H1 (cell line): ENCODE measurements at regions not wholly inside any gene's neighbourhood (a gene's known extent, or its start where the extent isn't known, plus 50 kb on each side); places are given as distances from the start of the nearest gene placed in this dataset.

Experiments used
- CTCF ChIA-PET: fragments of 300-600 bp; sonication (Branson Sonifier 250); formaldehyde crosslinking; loops from one replicate; lab custom pipeline; 2021; ENCODE audit not compliant: partially characterized antibody; lab: Charles Lee
- POLR2A ChIA-PET: fragments of 300-600 bp; sonication (Branson Sonifier 250); formaldehyde crosslinking; loops from one replicate; lab custom pipeline; 2021; ENCODE audit warnings: inconsistent platforms; ENCODE audit not compliant: partially characterized antibody; lab: Charles Lee
- DNase-seq, 2 experiments: peaks; one replicate each; pipeline versions ENCODE4 v3.0.0 to v3.0.0-alpha.2; 2010 to 2022; ENCODE audit warnings: low spot score in 2 of 2, low read depth in 1 of 2, mixed read lengths in 1 of 2
- FAIRE-seq: peaks from 2 replicates; lab custom pipeline; 2011; peaks lifted over from hg19 to GRCh38; lab: Jason Lieb, UNC
- H2AFZ ChIP-seq: 2 replicates; pipeline ENCODE4 v1.8.1; 2012; ENCODE audit warnings: low read length, inconsistent platforms
- H2AK5ac ChIP-seq: 2 replicates; pipeline ENCODE4 v1.6.1; 2013; ENCODE audit warnings: low read depth, low read length
- H2BK120ac ChIP-seq: replicated peaks from 2 replicates; pipeline ENCODE3; 2013; ENCODE audit warnings: low read depth, low read length, inconsistent platforms
- H2BK12ac ChIP-seq: 2 replicates; pipeline ENCODE4 v1.6.1; 2013; ENCODE audit warnings: low read depth, low read length
- H2BK15ac ChIP-seq: 2 replicates; pipeline ENCODE4 v1.6.1; 2013; ENCODE audit warnings: low read length
- H2BK20ac ChIP-seq: 2 replicates; pipeline ENCODE4 v1.6.1; 2013; ENCODE audit warnings: low read length
- H2BK5ac ChIP-seq: 2 replicates; pipeline ENCODE4 v1.6.1; 2013; ENCODE audit warnings: low read depth, low read length
- H3K14ac ChIP-seq: 2 replicates; pipeline ENCODE4 v1.6.1; 2013; ENCODE audit warnings: inconsistent platforms; ENCODE audit not compliant: insufficient read length
- H3K18ac ChIP-seq: 2 replicates; pipeline ENCODE4 v1.6.1; 2013; ENCODE audit warnings: low read length; ENCODE audit errors: extremely low read depth
- H3K23ac ChIP-seq: 2 replicates; pipeline ENCODE4 v1.6.1; 2013; ENCODE audit warnings: inconsistent platforms; ENCODE audit not compliant: insufficient read length
- H3K23me2 ChIP-seq: 2 replicates; pipeline ENCODE4 v1.6.1; 2013; ENCODE audit warnings: low read depth, low read length
- H3K27ac ChIP-seq: 2 replicates; pipeline ENCODE4 v1.6.1; 2011; ENCODE audit warnings: low read depth, low read length, inconsistent platforms
- H3K27me3 ChIP-seq, 4 experiments: replicated peaks in 1 of 4; 1 replicate in 1 of 4; 2 replicates in 3 of 4; pipeline versions ENCODE4 v1.6.1 to v1.8.1; 2011 to 2013; ENCODE audit warnings: low read length in 3 of 4, mild to moderate bottlenecking in 3 of 4, inconsistent platforms in 2 of 4, mixed read lengths in 2 of 4, moderate library complexity in 1 of 4; ENCODE audit not compliant: control insufficient read depth in 3 of 4, insufficient read depth in 3 of 4; ENCODE audit errors: extremely low read depth in 1 of 4
- H3K36me3 ChIP-seq, 4 experiments: 2 replicates each; pipeline versions ENCODE4 v1.6.1 to v1.8.1; 2011 to 2013; ENCODE audit warnings: mild to moderate bottlenecking in 4 of 4, low read length in 3 of 4, moderate library complexity in 2 of 4, control low read depth in 1 of 4, inconsistent platforms in 1 of 4; ENCODE audit not compliant: insufficient read depth in 4 of 4, control insufficient read depth in 2 of 4
- H3K4ac ChIP-seq: replicated peaks from 2 replicates; pipeline ENCODE3; 2013; ENCODE audit warnings: low read length, low read depth, mixed read lengths, inconsistent platforms; ENCODE audit not compliant: insufficient read length
- H3K4me1 ChIP-seq, 4 experiments: replicated peaks in 1 of 4; 1 replicate in 1 of 4; 2 replicates in 3 of 4; pipeline versions ENCODE4 v1.6.1 to v1.8.1; 2011 to 2013; ENCODE audit warnings: low read length in 3 of 4, inconsistent platforms in 2 of 4, mixed read lengths in 1 of 4; ENCODE audit not compliant: insufficient read depth in 4 of 4, control insufficient read depth in 3 of 4
- H3K4me2 ChIP-seq, 2 experiments: 2 replicates each; pipeline versions ENCODE4 v1.6.1 to v1.8.1; 2011 to 2013; ENCODE audit warnings: low read depth in 2 of 2, low read length in 2 of 2, control low read depth in 1 of 2, inconsistent platforms in 1 of 2, mild to moderate bottlenecking in 1 of 2; ENCODE audit not compliant: insufficient read depth in 1 of 2
- H3K4me3 ChIP-seq, 4 experiments: fragments of 200-600, 300-600 bp in 1 of 4; sonication (generic), shearing (Covaris generic), sonication (Bioruptor Twin) in 1 of 4; 2 replicates each; pipeline versions ENCODE4 v1.5.1 to v1.8.1; 2011 to 2016; ENCODE audit warnings: low read length in 4 of 4, low read depth in 3 of 4, control low read depth in 2 of 4, inconsistent platforms in 2 of 4, mild to moderate bottlenecking in 2 of 4, mixed read lengths in 1 of 4, moderate library complexity in 1 of 4; ENCODE audit not compliant: insufficient read depth in 2 of 4; ENCODE audit errors: extremely low read depth in 1 of 4
- H3K56ac ChIP-seq: replicated peaks from 2 replicates; pipeline ENCODE3; 2013; ENCODE audit warnings: low read depth, mild to moderate bottlenecking, mixed read lengths, low read length, inconsistent platforms; ENCODE audit not compliant: insufficient read length
- H3K79me1 ChIP-seq: 2 replicates; pipeline ENCODE4 v1.6.1; 2013; ENCODE audit warnings: low read depth, low read length, control low read depth
- H3K79me2 ChIP-seq, 2 experiments: 2 replicates each; pipeline versions ENCODE4 v1.6.1 to v1.8.1; 2012 to 2013; ENCODE audit warnings: low read length in 2 of 2, mild to moderate bottlenecking in 2 of 2, inconsistent platforms in 1 of 2; ENCODE audit not compliant: insufficient read depth in 2 of 2, control insufficient read depth in 1 of 2
- H3K9ac ChIP-seq, 4 experiments: replicated peaks in 1 of 4; 1 replicate in 1 of 4; 2 replicates in 3 of 4; pipeline versions ENCODE4 v1.6.1 to v1.8.1; 2011 to 2013; ENCODE audit warnings: low read depth in 3 of 4, low read length in 3 of 4, control low read depth in 2 of 4, mild to moderate bottlenecking in 2 of 4, moderate library complexity in 2 of 4, inconsistent platforms in 1 of 4; ENCODE audit errors: extremely low read depth in 1 of 4
- H3K9me3 ChIP-seq, 2 experiments: 2 replicates each; pipeline versions ENCODE4 v1.6.1 to v1.8.1; 2012 to 2013; ENCODE audit warnings: mild to moderate bottlenecking in 2 of 2, moderate library complexity in 2 of 2, control low read depth in 1 of 2, inconsistent platforms in 1 of 2, low read depth in 1 of 2, low read length in 1 of 2, mixed read lengths in 1 of 2; ENCODE audit not compliant: insufficient read depth in 2 of 2
- H4K20me1 ChIP-seq, 2 experiments: replicated peaks in 1 of 2; 2 replicates each; pipeline versions ENCODE3 to v1.8.1; 2011 to 2013; ENCODE audit warnings: inconsistent platforms in 2 of 2, low read length in 2 of 2, mild to moderate bottlenecking in 1 of 2; ENCODE audit not compliant: insufficient read depth in 2 of 2, control insufficient read depth in 1 of 2
- H4K5ac ChIP-seq: 2 replicates; pipeline ENCODE4 v1.6.1; 2013; ENCODE audit warnings: low read length, low read depth, mixed read lengths, inconsistent platforms; ENCODE audit not compliant: insufficient read length
- H4K8ac ChIP-seq: 2 replicates; pipeline ENCODE4 v1.8.0; 2013; ENCODE audit warnings: mild to moderate bottlenecking, moderate library complexity, low read length, inconsistent platforms; ENCODE audit not compliant: insufficient read depth; ENCODE audit errors: extremely low read depth
- H4K91ac ChIP-seq: replicated peaks from 2 replicates; pipeline ENCODE3; 2013; ENCODE audit warnings: low read length, mixed read lengths, inconsistent platforms; ENCODE audit not compliant: insufficient read length
- ASH2L ChIP-seq: fragments of 200-600, 300-600 bp; sonication (generic); IDR thresholded peaks from one replicate; pipeline ENCODE4 v1.7.1; 2017; ENCODE audit warnings: low read length
- BCL11A ChIP-seq, 2 experiments: IDR thresholded peaks; one replicate each; pipeline ENCODE4 v1.6.1; 2011; ENCODE audit warnings: low read depth in 2 of 2, low read length in 2 of 2, mild to moderate bottlenecking in 2 of 2
- BRCA1 ChIP-seq: IDR thresholded peaks from 2 replicates; pipeline ENCODE4 v1.6.1; 2012; ENCODE audit warnings: low read depth, low read length, improper control_type of control experiment
- CEBPB ChIP-seq: IDR thresholded peaks from 2 replicates; pipeline ENCODE4 v1.6.1; 2012; ENCODE audit warnings: low read depth, low read length
- E2F6 ChIP-seq: IDR thresholded peaks from 2 replicates; pipeline ENCODE4 v1.6.1; 2012; ENCODE audit warnings: inconsistent platforms
- FOSL1 ChIP-seq: IDR thresholded peaks from 2 replicates; pipeline ENCODE4 v1.6.1; 2011; ENCODE audit warnings: mild to moderate bottlenecking, low read depth, low read length, moderate library complexity; ENCODE audit not compliant: insufficient read depth
- HDAC2 ChIP-seq, 2 experiments: fragments of 300-600 bp in 1 of 2; sonication (generic) in 1 of 2; IDR thresholded peaks; 2 replicates each; pipeline ENCODE4 v1.6.1; 2011 to 2012; ENCODE audit warnings: low read depth in 2 of 2, low read length in 2 of 2, mild to moderate bottlenecking in 2 of 2, moderate library complexity in 2 of 2, borderline replicate concordance in 1 of 2, inconsistent platforms in 1 of 2
- KDM4A ChIP-seq: IDR thresholded peaks from one replicate; pipeline ENCODE4 v1.7.1; 2012; ENCODE audit warnings: low read depth, mild to moderate bottlenecking, moderate library complexity, low read length, inconsistent platforms; ENCODE audit not compliant: severe bottlenecking
- KDM5A ChIP-seq: fragments of 200-600 bp; IDR thresholded peaks from 2 replicates; pipeline ENCODE4 v1.7.1; 2012; ENCODE audit warnings: mild to moderate bottlenecking, low read length, inconsistent platforms, mixed read lengths
- POLR2A ChIP-seq, 2 experiments: IDR thresholded peaks; 1 replicate in 1 of 2; 2 replicates in 1 of 2; pipeline ENCODE4 v1.6.1; 2011; ENCODE audit warnings: low read depth in 2 of 2, low read length in 2 of 2, mild to moderate bottlenecking in 2 of 2; ENCODE audit errors: control extremely low read depth in 1 of 2
- RBBP5 ChIP-seq: IDR thresholded peaks from 2 replicates; pipeline ENCODE4 v1.7.1; 2012; ENCODE audit warnings: low read depth, mild to moderate bottlenecking, inconsistent platforms, low read length, moderate library complexity, borderline replicate concordance
- RNF2 ChIP-seq: fragments of 200-900, 300-1000 bp; sonication (generic); IDR thresholded peaks from 2 replicates; pipeline ENCODE4 v1.7.1; 2016; ENCODE audit warnings: borderline replicate concordance, low read depth, mild to moderate bottlenecking, antibody characterized with exemption, low read length; ENCODE audit not compliant: poor library complexity, severe bottlenecking; ENCODE audit errors: missing control alignments
- TAF1 ChIP-seq: IDR thresholded peaks from 2 replicates; pipeline ENCODE4 v1.6.1; 2011; ENCODE audit warnings: mild to moderate bottlenecking, low read depth, low read length
- TEAD4 ChIP-seq: IDR thresholded peaks from 2 replicates; pipeline ENCODE4 v1.6.1; 2012; ENCODE audit warnings: low read depth, low read length, inconsistent platforms, mixed read lengths
- YY1 ChIP-seq: IDR thresholded peaks from 2 replicates; pipeline ENCODE4 v1.6.1; 2011; ENCODE audit warnings: low read depth, mild to moderate bottlenecking, low read length
- WGBS, 2 experiments: shearing (Covaris generic) in 1 of 2; methylation state at CpG; one replicate each; pipeline versions ENCODE4 v1.1.6 to v1.1.7; 2013 to 2015; ENCODE audit warnings: low lambda C conversion rate in 2 of 2, mixed read lengths in 2 of 2, inconsistent platforms in 1 of 2, low coverage in 1 of 2, missing lambda C conversion rate in 1 of 2; ENCODE audit not compliant: insufficient replicate concordance in 2 of 2, insufficient coverage in 1 of 2, insufficient read length in 1 of 2; ENCODE audit errors: extremely low coverage in 1 of 2, missing lambda C conversion rate in 1 of 2; 5-methylcytosine and 5-hydroxymethylcytosine counted together

GRCh38 chr9:24296124-24296523, 249.6 kb downstream of the IZUMO3 start:
- 86% methylated on average over 1 of the region's 1 CpG; no CpG with 5 or more reads in 1 of the 2 experiments for WGBS, 2 experiments
- H3K79me2 ChIP-seq = no peaks in the 10 kb centered on the region
- H2BK12ac ChIP-seq = no peak overlapping the region
- no peaks in the 10 kb centered on the region for H3K79me1 ChIP-seq
- H3K4me1 ChIP-seq = peaks cover 0 to 9% (median 2%) of the 10 kb centered on the region in 4 experiments; a peak in 3 of 7 replicates
- no peaks in the 10 kb centered on the region for H3K27me3 ChIP-seq
- H3K4ac ChIP-seq = no peak overlapping the region
- no peak overlapping the region for H4K5ac ChIP-seq
- H2BK120ac ChIP-seq = no peak overlapping the region
- H3K36me3 ChIP-seq = no peaks in the 10 kb centered on the region; a peak in 2 of 8 replicates
- no peak overlapping the region for H3K4me2 ChIP-seq
- DNase-seq = no peak
- no peak for FAIRE-seq
- no peak overlapping the region for H3K14ac ChIP-seq
- H3K23me2 ChIP-seq = no peaks in the 10 kb centered on the region
- H2BK5ac ChIP-seq = no peak overlapping the region
- H4K8ac ChIP-seq = no peak overlapping the region
- H4K20me1 ChIP-seq = no peaks in the 10 kb centered on the region
- no peak overlapping the region for H3K9ac ChIP-seq
- H4K91ac ChIP-seq = no peak overlapping the region
- no peak overlapping the region for H2AFZ ChIP-seq
- ChIA-PET CTCF (interaction anchor here (0.7 kb wide), 1 partner anchor 159 kb away, joined by 3 read pairs; no protein-coding TSS in a partner anchor), POLR2A (no interaction called here)
- H3K18ac ChIP-seq = no peak overlapping the region
- H3K27ac ChIP-seq = no peak overlapping the region
- H3K23ac ChIP-seq = no peak overlapping the region
- no peak overlapping the region for H2BK20ac ChIP-seq
- H2BK15ac ChIP-seq = no peak overlapping the region
- H3K56ac ChIP-seq = no peak overlapping the region
- H3K9me3 ChIP-seq = peaks cover 1 to 3% of the 10 kb centered on the region in 2 experiments; a peak in 2 of 4 replicates
- no peak overlapping the region for H3K4me3 ChIP-seq
- no peak overlapping the region for H2AK5ac ChIP-seq
- TF ChIP-seq YY1 = no peak
- TF ChIP-seq KDM4A = no peak
- no peak for TF ChIP-seq CEBPB
- TF ChIP-seq HDAC2 (IDR thresholded peaks at IDR 0.05; ENCODE audit: borderline replicate concordance in 1 of 2, low read depth in 2 of 2, low read length in 2 of 2) = no peak
- no peak for TF ChIP-seq POLR2A (IDR thresholded peaks at IDR 0.05; ENCODE audit: control extremely low read depth in 1 of 2, low read depth in 2 of 2, low read length in 2 of 2)
- no peak for TF ChIP-seq E2F6
- no peak for TF ChIP-seq FOSL1
- TF ChIP-seq TEAD4 = no peak
- no peak for TF ChIP-seq KDM5A
- no peak for TF ChIP-seq ASH2L
- TF ChIP-seq TAF1 = no peak
- no peak for TF ChIP-seq RNF2
- no peak for TF ChIP-seq RBBP5
- TF ChIP-seq BCL11A (IDR thresholded peaks at IDR 0.05; ENCODE audit: low read depth in 2 of 2, low read length in 2 of 2) = no peak
- no peak for TF ChIP-seq BRCA1
